ENCODE measurements at regions not wholly inside any gene's neighbourhood (a gene's known extent, or its start where the extent isn't known, plus 50 kb on each side); places are given as distances from the start of the nearest gene placed in this dataset.

- DNase-seq, result no peak
Measured at GRCh38 chr2:107320881-107321280, 434.9 kb upstream of the ST6GAL2 start.

- no peak for DNase-seq
Measured at GRCh38 chr2:107322416-107322815, 436.4 kb upstream of the ST6GAL2 start.

GRCh38 chr2:107323946-107324565, 438.1 kb upstream of the ST6GAL2 start:
- DNase-seq, result no peak

GRCh38 chr2:107325981-107326786, 440.2 kb upstream of the ST6GAL2 start:
- peak; percentile 84 for DNase-seq

- peak; percentile 82 for DNase-seq
Measured at GRCh38 chr2:107334306-107334705, 448.3 kb upstream of the ST6GAL2 start.

- peak; percentile 84 for DNase-seq
Measured at GRCh38 chr2:107336526-107336925, 450.6 kb upstream of the ST6GAL2 start.

- DNase-seq, result peak; percentile 97
Measured at GRCh38 chr2:107337209-107337898, 451.4 kb upstream of the ST6GAL2 start.

GRCh38 chr2:107338059-107338458, 452.1 kb upstream of the ST6GAL2 start:
- DNase-seq, result peak; percentile 78

GRCh38 chr2:107338571-107338970, 452.6 kb upstream of the ST6GAL2 start:
- no peak for DNase-seq

GRCh38 chr2:107340955-107341354, 455.0 kb upstream of the ST6GAL2 start:
- peak; percentile 10 for DNase-seq

- DNase-seq, result no peak
Measured at GRCh38 chr2:107349329-107349728, 463.4 kb upstream of the ST6GAL2 start.

- peak; percentile 86 for DNase-seq
Measured at GRCh38 chr2:107354175-107354574, 468.2 kb upstream of the ST6GAL2 start.

- DNase-seq, result no peak
Measured at GRCh38 chr2:107358362-107358761, 468.3 kb upstream of the RGPD4 start.

GRCh38 chr2:107359021-107359420, 467.7 kb upstream of the RGPD4 start:
- DNase-seq, result no peak

- peak; percentile 15 for DNase-seq
Measured at GRCh38 chr2:107361751-107362381, 464.8 kb upstream of the RGPD4 start.

- DNase-seq, result peak; percentile 64
Measured at GRCh38 chr2:107362993-107363392, 463.7 kb upstream of the RGPD4 start.

- no peak for DNase-seq
Measured at GRCh38 chr2:107363806-107364205, 462.9 kb upstream of the RGPD4 start.

- DNase-seq, result no peak
Measured at GRCh38 chr2:107364361-107364950, 462.2 kb upstream of the RGPD4 start.

GRCh38 chr2:107374249-107374648, 452.4 kb upstream of the RGPD4 start:
- peak; percentile 55 for DNase-seq

- no peak for DNase-seq
Measured at GRCh38 chr2:107376909-107377308, 449.8 kb upstream of the RGPD4 start.

- DNase-seq, result no peak
Measured at GRCh38 chr2:107380912-107381311, 445.8 kb upstream of the RGPD4 start.

- no peak for DNase-seq
Measured at GRCh38 chr2:107383691-107384090, 443.0 kb upstream of the RGPD4 start.

- DNase-seq, result no peak
Measured at GRCh38 chr2:107384422-107384821, 442.3 kb upstream of the RGPD4 start.
